ENCODE measurements at regions not wholly inside any gene's neighbourhood (a gene's known extent, or its start where the extent isn't known, plus 50 kb on each side); places are given as distances from the start of the nearest gene placed in this dataset.
A peak's percentile ranks its signal among the peaks of the same experiment; 100 is the strongest.

- TF ChIP-seq POLR2AphosphoS5 (IDR thresholded peaks at IDR 0.05; ENCODE audit: low read depth), result peak; percentile 33; the same call in 1 of the 2 replicates
- no peak for TF ChIP-seq CTCF (IDR thresholded peaks at IDR 0.05; ENCODE audit: insufficient read depth, low read length)
- TF ChIP-seq REST (IDR thresholded peaks at IDR 0.05; ENCODE audit: insufficient replicate concordance, low read depth), result no peak
- no peak for TF ChIP-seq GABPA (IDR thresholded peaks at IDR 0.05; ENCODE audit: low read depth)
Observed at GRCh38 chr11:29616611-29617010, 400.2 kb downstream of the KCNA4 start.

All from HL-60 (cell line).